Gastrocnemius medialis (tissue), 4 donors: ENCODE measurements at regions not wholly inside any gene's neighbourhood (a gene's known extent, or its start where the extent isn't known, plus 50 kb on each side); places are given as distances from the start of the nearest gene placed in this dataset.
"Not testable (repeated sequence)": the region's sequence is repeated elsewhere in the genome, so short reads cannot be mapped to it uniquely, and the experiment has no call there.

ENCODE experiments used
- ATAC-seq, 2 donors: fragments of 150-250 bp; one replicate each; pipeline ENCODE4 v1.9.1; 2016
- DNase-seq, 2 donors: peaks; one replicate each; pipeline ENCODE4 v3.0.0-alpha.2; 2019
- H3K27ac ChIP-seq, 4 donors: fragments of 200-600 bp; sonication (generic); 1 replicate in 1 of 4; 2 replicates in 3 of 4; pipeline ENCODE4 v1.5.1; 2016 to 2018; ENCODE audit warnings: mild to moderate bottlenecking in 2 of 4, moderate library complexity in 1 of 4
- H3K27me3 ChIP-seq, 3 donors: fragments of 200-600 bp; sonication (generic) in 2 of 3; 1 replicate in 1 of 3; 2 replicates in 2 of 3; pipeline versions ENCODE4 v1.5.1 to v1.6.0; 2016 to 2019; ENCODE audit warnings: mild to moderate bottlenecking in 1 of 3, moderate library complexity in 1 of 3
- H3K36me3 ChIP-seq, 2 donors: fragments of 200-600 bp; sonication (generic) in 1 of 2; one replicate each; pipeline ENCODE4 v1.5.1; 2017 to 2018
- H3K4me1 ChIP-seq, 2 donors: fragments of 200-600 bp; sonication (generic) in 1 of 2; one replicate each; pipeline ENCODE4 v1.5.1; 2016 to 2017; ENCODE audit warnings: mild to moderate bottlenecking in 2 of 2
- H3K4me3 ChIP-seq, 4 donors: fragments of 200-600 bp; sonication (generic) in 3 of 4; 1 replicate in 1 of 4; 2 replicates in 3 of 4; pipeline ENCODE4 v1.5.1; 2016 to 2019; ENCODE audit warnings: mild to moderate bottlenecking in 2 of 4
- H3K9me3 ChIP-seq, 3 donors: fragments of 200-600 bp; sonication (generic) in 2 of 3; 1 replicate in 1 of 3; 2 replicates in 2 of 3; pipeline ENCODE4 v1.5.1; 2016 to 2019
- CTCF ChIP-seq, 5 experiments: fragments of 450-650 bp in 3 of 5; fragments of 200-600 bp in 2 of 5; sonication (generic) in 2 of 5; IDR thresholded peaks in 4 of 5; conservative IDR thresholded peaks in 1 of 5; 1 replicate in 4 of 5; 2 replicates in 1 of 5; pipeline ENCODE4 v1.5.1; 2016 to 2019; ENCODE audit warnings: antibody characterized with exemption in 5 of 5, mild to moderate bottlenecking in 3 of 5, moderate library complexity in 3 of 5
- POLR2A ChIP-seq, 2 donors: fragments of 450-650 bp; IDR thresholded peaks; one replicate each; pipeline ENCODE4 v1.6.1; 2017; ENCODE audit warnings: antibody characterized with exemption in 2 of 2, mild to moderate bottlenecking in 2 of 2, moderate library complexity in 2 of 2
- in situ Hi-C, 4 donors: fragments of 200-750 bp; cut with MboI; loops; one replicate each; pipeline versions ENCODE4 v1.15.0 to v1.8.0; 2017; ENCODE audit warnings: low sequenced_read_pairs in 4 of 4
- intact Hi-C: fragments of 100-400 bp; cut with DNase I; formaldehyde crosslinking; loops from one replicate; pipeline ENCODE4 v1.15.1; 2023; ENCODE audit warnings: low total_unique reads

GRCh38 chr14:99995700-99996356, 69.4 kb upstream of the EVL start:
- peak in 1 of 2 donors; percentile 32 for DNase-seq
- in situ Hi-C loops: loop anchor here in 2 of 4 donors (25.0 kb wide), 2 partner anchors 191 to 391 kb away; partner anchors contain the start of gene WDR25 (in 1 of the 2)
- H3K27ac ChIP-seq: no peak overlapping the region

GRCh38 chr14:99996951-99997571, 68.2 kb upstream of the EVL start:
- in situ Hi-C loops: loop anchor here in 2 of 4 donors (25.0 kb wide), 2 partner anchors 190 to 390 kb away; partner anchors contain the start of gene WDR25 (in 1 of the 2)
- no peak for ATAC-seq

More at GRCh38 chr14:99995700-99996356, 69.4 kb upstream of the EVL start:
- Histone ChIP-seq H3K9me3 (no peaks in the 10 kb centered on the region), H3K36me3 (no peaks in the 10 kb centered on the region), H3K27me3 (no peaks in the 10 kb centered on the region), H3K4me1 (no peaks in the 10 kb centered on the region), H3K4me3 (no peak overlapping the region)
- TF ChIP-seq POLR2A (IDR thresholded peaks at IDR 0.05) (no peak), CTCF (IDR thresholded peaks at IDR 0.05 in 4 of 5, conservative IDR thresholded peaks at IDR 0.05 in 1 of 5) (peak in 4 of 5 experiments; percentile 24 to 68 (median 56))
- intact Hi-C loops: no loop called here
- peak in 1 of 2 donors; percentile 51 for ATAC-seq

GRCh38 chr14:100000398-100000797, 64.8 kb upstream of the EVL start:
- H3K4me3 ChIP-seq, H3K27me3 ChIP-seq, H3K4me1 ChIP-seq, in situ Hi-C loops, H3K27ac ChIP-seq, intact Hi-C loops, H3K9me3 ChIP-seq, H3K36me3 ChIP-seq, ATAC-seq, DNase-seq: not testable (repeated sequence)

More at GRCh38 chr14:99996951-99997571, 68.2 kb upstream of the EVL start:
- H3K36me3 ChIP-seq: no peaks in the 10 kb centered on the region
- TF ChIP-seq POLR2A (IDR thresholded peaks at IDR 0.05) (no peak), CTCF (IDR thresholded peaks at IDR 0.05 in 4 of 5, conservative IDR thresholded peaks at IDR 0.05 in 1 of 5) (no peak)
- intact Hi-C loops: no loop called here
- no peak overlapping the region for H3K27ac ChIP-seq
- H3K9me3 ChIP-seq: no peaks in the 10 kb centered on the region
- H3K4me1 ChIP-seq: no peaks in the 10 kb centered on the region
- no peak overlapping the region for H3K4me3 ChIP-seq
- H3K27me3 ChIP-seq: no peaks in the 10 kb centered on the region
- DNase-seq: no peak

- in situ Hi-C loops: no loop called here
- ATAC-seq (no peak), DNase-seq (no peak)
- no peaks in the 10 kb centered on the region for H3K36me3 ChIP-seq
- intact Hi-C loops: no loop called here
- no peak overlapping the region for H3K27ac ChIP-seq
- TF ChIP-seq CTCF (IDR thresholded peaks at IDR 0.05 in 4 of 5, conservative IDR thresholded peaks at IDR 0.05 in 1 of 5): no peak
- TF ChIP-seq POLR2A (IDR thresholded peaks at IDR 0.05): no peak
- no peaks in the 10 kb centered on the region for H3K9me3 ChIP-seq
- no peaks in the 10 kb centered on the region for H3K4me1 ChIP-seq
- H3K27me3 ChIP-seq: no peaks in the 10 kb centered on the region
- no peak overlapping the region for H3K4me3 ChIP-seq
Measured at GRCh38 chr14:100004392-100004791, 60.8 kb upstream of the EVL start.

GRCh38 chr14:100007254-100007653, 58.0 kb upstream of the EVL start:
- Histone ChIP-seq H3K27me3 (no peaks in the 10 kb centered on the region), H3K27ac (no peak overlapping the region), H3K4me3 (no peak overlapping the region), H3K9me3 (no peaks in the 10 kb centered on the region), H3K36me3 (no peaks in the 10 kb centered on the region), H3K4me1 (peaks cover 9% of the 10 kb centered on the region in 2 donors)
- intact Hi-C loops (no loop called here), in situ Hi-C loops (no loop called here)
- ATAC-seq: no peak
- TF ChIP-seq CTCF (IDR thresholded peaks at IDR 0.05 in 4 of 5, conservative IDR thresholded peaks at IDR 0.05 in 1 of 5) (no peak), POLR2A (IDR thresholded peaks at IDR 0.05) (no peak)
- DNase-seq: no peak

GRCh38 chr14:100009802-100010201, 55.4 kb upstream of the EVL start:
- in situ Hi-C loops, DNase-seq, ATAC-seq, H3K9me3 ChIP-seq, H3K27ac ChIP-seq, intact Hi-C loops, H3K36me3 ChIP-seq, H3K4me3 ChIP-seq, H3K27me3 ChIP-seq: not testable (repeated sequence)
- H3K4me1 ChIP-seq: peaks cover 12 to 16% of the 10 kb centered on the region in 2 donors
